ENCODE measurements at regions not wholly inside any gene's neighbourhood (a gene's known extent, or its start where the extent isn't known, plus 50 kb on each side); places are given as distances from the start of the nearest gene placed in this dataset.

DNA sequence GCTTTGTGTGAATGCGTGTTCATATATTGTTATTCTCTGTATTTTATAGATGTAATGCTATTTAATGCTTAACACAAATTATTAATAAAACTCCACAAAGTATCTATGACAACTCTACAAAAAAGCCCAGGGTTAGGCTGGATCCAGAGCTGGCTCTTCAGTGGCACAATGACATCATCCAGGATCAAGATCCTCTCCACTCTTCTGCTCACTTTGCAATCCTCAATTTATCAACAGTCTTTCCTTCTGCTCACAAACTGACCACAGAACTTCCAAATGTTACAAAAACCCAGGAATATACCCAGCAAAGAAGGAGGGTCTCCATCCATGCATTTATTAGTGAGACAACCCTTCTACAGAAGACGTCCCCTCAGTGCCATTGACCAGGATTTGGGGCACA, 132.3 kb downstream of the HNRNPD start:
- TF ChIP-seq, protein P1, sequence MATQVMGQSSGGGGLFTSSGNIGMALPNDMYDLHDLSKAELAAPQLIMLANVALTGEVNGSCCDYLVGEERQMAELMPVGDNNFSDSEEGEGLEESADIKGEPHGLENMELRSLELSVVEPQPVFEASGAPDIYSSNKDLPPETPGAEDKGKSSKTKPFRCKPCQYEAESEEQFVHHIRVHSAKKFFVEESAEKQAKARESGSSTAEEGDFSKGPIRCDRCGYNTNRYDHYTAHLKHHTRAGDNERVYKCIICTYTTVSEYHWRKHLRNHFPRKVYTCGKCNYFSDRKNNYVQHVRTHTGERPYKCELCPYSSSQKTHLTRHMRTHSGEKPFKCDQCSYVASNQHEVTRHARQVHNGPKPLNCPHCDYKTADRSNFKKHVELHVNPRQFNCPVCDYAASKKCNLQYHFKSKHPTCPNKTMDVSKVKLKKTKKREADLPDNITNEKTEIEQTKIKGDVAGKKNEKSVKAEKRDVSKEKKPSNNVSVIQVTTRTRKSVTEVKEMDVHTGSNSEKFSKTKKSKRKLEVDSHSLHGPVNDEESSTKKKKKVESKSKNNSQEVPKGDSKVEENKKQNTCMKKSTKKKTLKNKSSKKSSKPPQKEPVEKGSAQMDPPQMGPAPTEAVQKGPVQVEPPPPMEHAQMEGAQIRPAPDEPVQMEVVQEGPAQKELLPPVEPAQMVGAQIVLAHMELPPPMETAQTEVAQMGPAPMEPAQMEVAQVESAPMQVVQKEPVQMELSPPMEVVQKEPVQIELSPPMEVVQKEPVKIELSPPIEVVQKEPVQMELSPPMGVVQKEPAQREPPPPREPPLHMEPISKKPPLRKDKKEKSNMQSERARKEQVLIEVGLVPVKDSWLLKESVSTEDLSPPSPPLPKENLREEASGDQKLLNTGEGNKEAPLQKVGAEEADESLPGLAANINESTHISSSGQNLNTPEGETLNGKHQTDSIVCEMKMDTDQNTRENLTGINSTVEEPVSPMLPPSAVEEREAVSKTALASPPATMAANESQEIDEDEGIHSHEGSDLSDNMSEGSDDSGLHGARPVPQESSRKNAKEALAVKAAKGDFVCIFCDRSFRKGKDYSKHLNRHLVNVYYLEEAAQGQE (IDR thresholded peaks at IDR 0.05; ENCODE audit: borderline replicate concordance): no peak
- TF ChIP-seq EZH2 (IDR thresholded peaks at IDR 0.05; ENCODE audit: borderline replicate concordance, insufficient read depth, low read length, poor library complexity, severe bottlenecking) (no peak), EP300 (conservative IDR thresholded peaks at IDR 0.05; ENCODE audit: poor library complexity, severe bottlenecking) (no peak), TAF1 (IDR thresholded peaks at IDR 0.05; ENCODE audit: low read depth) (no peak), RAD21 (conservative IDR thresholded peaks at IDR 0.05) (no peak), POLR2AphosphoS5 (IDR thresholded peaks at IDR 0.05) (no peak), MXI1 (conservative IDR thresholded peaks at IDR 0.05; ENCODE audit: poor library complexity, severe bottlenecking) (no peak), SMC3 (conservative IDR thresholded peaks at IDR 0.05; ENCODE audit: poor library complexity) (no peak)
- TF ChIP-seq, protein P2, sequence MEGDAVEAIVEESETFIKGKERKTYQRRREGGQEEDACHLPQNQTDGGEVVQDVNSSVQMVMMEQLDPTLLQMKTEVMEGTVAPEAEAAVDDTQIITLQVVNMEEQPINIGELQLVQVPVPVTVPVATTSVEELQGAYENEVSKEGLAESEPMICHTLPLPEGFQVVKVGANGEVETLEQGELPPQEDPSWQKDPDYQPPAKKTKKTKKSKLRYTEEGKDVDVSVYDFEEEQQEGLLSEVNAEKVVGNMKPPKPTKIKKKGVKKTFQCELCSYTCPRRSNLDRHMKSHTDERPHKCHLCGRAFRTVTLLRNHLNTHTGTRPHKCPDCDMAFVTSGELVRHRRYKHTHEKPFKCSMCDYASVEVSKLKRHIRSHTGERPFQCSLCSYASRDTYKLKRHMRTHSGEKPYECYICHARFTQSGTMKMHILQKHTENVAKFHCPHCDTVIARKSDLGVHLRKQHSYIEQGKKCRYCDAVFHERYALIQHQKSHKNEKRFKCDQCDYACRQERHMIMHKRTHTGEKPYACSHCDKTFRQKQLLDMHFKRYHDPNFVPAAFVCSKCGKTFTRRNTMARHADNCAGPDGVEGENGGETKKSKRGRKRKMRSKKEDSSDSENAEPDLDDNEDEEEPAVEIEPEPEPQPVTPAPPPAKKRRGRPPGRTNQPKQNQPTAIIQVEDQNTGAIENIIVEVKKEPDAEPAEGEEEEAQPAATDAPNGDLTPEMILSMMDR (IDR thresholded peaks at IDR 0.05; ENCODE audit: poor library complexity, severe bottlenecking): no peak
